HPDE6-E6E7 (cell line): ENCODE measurements at regions not wholly inside any gene's neighbourhood (a gene's known extent, or its start where the extent isn't known, plus 50 kb on each side); places are given as distances from the start of the nearest gene placed in this dataset.

Source experiments
- DNase-seq: peaks from one replicate; pipeline ENCODE4 v3.0.0; 2011; ENCODE audit warnings: missing footprints; ENCODE audit errors: extremely low spot score

- DNase-seq, result no peak
Measured at GRCh38 chr13:30845297-30846214, 60.5 kb upstream of the MEDAG start.

- no peak for DNase-seq
Measured at GRCh38 chr13:30846311-30846710, 59.8 kb upstream of the MEDAG start.

GRCh38 chr13:30846866-30847265 is 59.2 kb upstream of the MEDAG start:
- DNase-seq, result no peak

DNA sequence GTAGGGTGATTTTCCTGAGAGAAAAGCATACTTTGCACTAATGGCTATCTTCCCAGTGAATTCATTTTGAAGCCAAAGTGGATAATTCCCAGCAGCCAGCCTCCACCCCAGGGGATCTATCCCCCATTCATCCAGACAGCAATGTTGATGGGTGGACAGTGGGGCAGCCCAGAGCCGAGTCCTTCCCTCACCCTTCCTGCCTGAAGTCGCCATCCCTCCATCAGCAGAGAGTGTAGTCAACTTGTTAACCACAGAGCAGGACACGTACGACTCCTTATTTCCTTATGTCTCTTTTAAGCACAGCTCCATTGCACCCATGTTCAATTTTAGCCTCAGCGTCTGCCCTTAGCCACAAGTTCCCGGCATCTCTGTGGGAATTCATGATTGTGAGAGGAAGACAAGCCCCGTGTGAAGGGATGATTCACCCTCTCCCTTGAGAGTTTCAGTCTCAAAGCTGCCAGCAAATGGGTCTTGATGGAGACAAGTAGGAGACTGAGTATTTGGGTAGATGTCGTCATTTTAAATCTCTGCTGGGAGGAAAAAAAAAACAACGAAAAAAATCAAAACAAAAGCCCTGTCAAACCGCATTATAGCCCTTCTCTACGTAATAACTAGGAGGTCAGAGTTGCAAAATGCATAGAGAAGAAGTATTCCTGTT is 58.3 kb upstream of the MEDAG start:
- DNase-seq, result no peak

DNA sequence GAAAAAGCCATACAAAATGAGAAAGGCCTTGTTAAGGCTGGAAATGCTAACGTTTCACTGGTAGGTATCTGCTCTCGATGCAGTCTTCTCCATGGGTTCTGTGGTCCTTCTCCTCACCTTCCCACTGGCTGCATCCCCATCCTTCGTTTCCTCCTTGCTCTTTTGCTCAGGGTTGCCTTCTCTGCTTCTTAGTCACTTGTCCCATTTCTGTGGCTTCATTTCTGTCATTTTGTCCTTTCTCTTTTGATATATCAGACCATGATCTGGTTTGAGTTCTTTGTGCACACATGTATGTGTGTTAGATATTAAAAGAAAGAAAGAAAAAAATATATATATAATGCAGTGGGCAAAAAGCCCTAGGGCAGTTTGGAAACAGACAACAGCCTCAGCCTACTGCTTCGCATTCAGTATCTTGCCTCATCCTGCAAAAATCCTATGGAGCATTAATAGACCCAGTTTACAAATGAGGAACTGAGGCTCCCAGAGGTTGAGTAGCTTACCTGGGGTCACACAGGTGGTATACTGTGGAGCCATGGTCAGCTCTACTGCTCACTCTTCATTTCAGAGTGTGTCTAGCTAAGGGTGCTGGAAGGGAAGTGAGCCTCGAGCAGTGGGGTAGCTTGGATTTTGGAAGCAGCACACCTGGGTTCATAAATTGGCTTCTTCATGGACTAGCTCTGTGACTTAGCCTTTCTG is 57.6 kb upstream of the MEDAG start:
- DNase-seq, result no peak

- no peak for DNase-seq
Measured at GRCh38 chr13:30849611-30850010, 56.5 kb upstream of the MEDAG start.

DNA sequence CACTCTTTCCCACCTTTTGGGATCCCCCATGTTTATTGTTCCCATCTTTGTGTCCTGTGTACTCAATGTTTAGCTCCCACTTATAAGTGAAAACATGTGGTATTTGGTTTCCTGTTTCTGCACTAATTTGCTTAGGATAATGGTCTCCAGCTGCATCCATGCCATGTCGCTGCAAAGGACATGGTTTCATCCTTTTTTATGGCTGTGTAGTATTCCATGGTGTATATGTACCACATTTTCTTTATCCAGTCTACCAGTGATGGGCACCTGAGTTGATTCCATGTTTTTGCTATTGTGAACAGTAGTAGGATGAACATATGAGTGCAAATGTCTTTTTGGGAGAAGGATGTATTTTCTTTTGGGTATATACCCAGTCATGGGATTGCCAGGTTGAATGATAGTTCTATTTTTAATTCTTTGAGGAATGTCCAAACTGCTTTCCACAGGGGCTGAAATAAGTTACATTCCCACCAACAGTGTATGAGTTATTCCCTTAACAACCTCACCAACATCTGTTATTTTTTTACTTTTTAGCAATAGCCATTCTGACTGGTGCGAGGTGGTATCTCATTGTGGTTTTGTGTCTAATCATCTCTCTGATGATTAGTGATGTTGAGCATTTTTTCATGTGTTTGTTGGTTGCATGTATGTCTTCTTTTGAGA is 55.7 kb upstream of the MEDAG start:
- no peak for DNase-seq

GRCh38 chr13:30850867-30851211 is 55.2 kb upstream of the MEDAG start:
- DNase-seq, result no peak

DNA sequence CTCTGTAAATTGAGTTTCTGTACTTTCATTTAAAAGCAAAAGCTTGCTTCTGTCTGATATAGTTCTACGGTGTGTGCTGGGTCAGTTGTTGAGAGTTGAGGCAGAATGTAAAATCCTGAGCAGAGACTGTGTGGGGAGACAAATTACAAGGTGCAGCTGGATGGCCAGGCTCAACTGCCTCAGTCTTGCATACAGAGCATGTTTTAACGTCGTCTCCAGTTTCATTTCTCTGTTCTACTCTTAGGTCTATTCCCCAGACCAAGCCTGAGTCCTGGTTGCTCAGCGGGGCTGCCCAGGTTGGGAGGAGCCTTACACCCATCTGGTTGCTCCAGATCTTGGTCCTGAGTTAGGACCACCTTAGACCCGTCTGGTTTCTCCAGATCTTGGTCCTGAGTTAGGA is 54.4 kb upstream of the MEDAG start:
- DNase-seq, result no peak

DNA sequence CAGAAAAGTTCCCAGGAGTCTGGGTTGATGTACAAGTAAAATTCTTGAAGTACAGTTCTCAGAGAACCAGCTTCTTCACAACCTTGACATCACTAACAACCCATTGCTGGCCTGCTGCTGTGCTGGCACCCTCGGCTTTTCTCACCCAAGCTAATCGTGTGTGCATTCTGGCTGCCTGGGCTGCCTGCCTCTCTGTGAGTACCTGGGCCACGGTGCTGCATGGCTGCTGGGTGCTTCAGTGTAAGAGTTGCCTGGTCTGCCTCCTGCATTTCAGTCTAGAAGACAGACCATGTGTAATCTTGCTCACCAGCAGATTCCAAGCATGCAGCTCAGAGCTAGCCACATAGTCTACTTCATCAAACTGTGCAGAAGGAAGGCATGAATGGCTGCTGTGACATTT is 50.5 kb upstream of the MEDAG start:
- DNase-seq, result no peak

- no peak for DNase-seq
Measured at GRCh38 chr13:30856005-30856790, 49.9 kb upstream of the MEDAG start.
